Tibial nerve (tissue), 4 donors: ENCODE measurements at regions not wholly inside any gene's neighbourhood (a gene's known extent, or its start where the extent isn't known, plus 50 kb on each side); places are given as distances from the start of the nearest gene placed in this dataset.
"Not testable (repeated sequence)": the region's sequence is repeated elsewhere in the genome, so short reads cannot be mapped to it uniquely, and the experiment has no call there.

Experiments
- DNase-seq, 2 donors: peaks; one replicate each; pipeline ENCODE4 v3.0.0-alpha.2; 2019; ENCODE audit warnings: low spot score in 2 of 2
- H3K27ac ChIP-seq, 4 donors: fragments of 200-600 bp; sonication (generic) in 3 of 4; one replicate each; pipeline ENCODE4 v1.5.1; 2017 to 2019; ENCODE audit warnings: mild to moderate bottlenecking in 1 of 4
- H3K27me3 ChIP-seq, 2 donors: fragments of 200-600 bp; sonication (generic) in 1 of 2; one replicate each; pipeline versions ENCODE4 v1.5.1 to v1.6.0; 2017 to 2019
- H3K36me3 ChIP-seq, 3 donors: fragments of 200-600 bp; sonication (generic); one replicate each; pipeline ENCODE4 v1.5.1; 2018 to 2019
- H3K4me1 ChIP-seq, 4 donors: fragments of 200-600 bp; sonication (generic) in 3 of 4; one replicate each; pipeline ENCODE4 v1.5.1; 2017 to 2019
- H3K4me3 ChIP-seq, 4 donors: fragments of 200-600 bp; sonication (generic) in 3 of 4; one replicate each; pipeline ENCODE4 v1.5.1; 2017 to 2019; ENCODE audit warnings: mild to moderate bottlenecking in 1 of 4, moderate library complexity in 1 of 4
- H3K9me3 ChIP-seq, 4 donors: fragments of 200-600 bp; sonication (generic) in 3 of 4; one replicate each; pipeline ENCODE4 v1.5.1; 2017 to 2019
- EP300 ChIP-seq, 2 donors: sonication (generic); formaldehyde crosslinking; IDR thresholded peaks; one replicate each; pipeline ENCODE4 v1.6.1; 2017; ENCODE audit warnings: antibody characterized with exemption in 2 of 2, mild to moderate bottlenecking in 1 of 2
- POLR2A ChIP-seq, 2 donors: fragments of 450-650 bp; IDR thresholded peaks; one replicate each; pipeline ENCODE4 v1.6.1; 2017; ENCODE audit warnings: antibody characterized with exemption in 2 of 2, mild to moderate bottlenecking in 2 of 2, moderate library complexity in 2 of 2
- WGBS, 2 donors: methylation state at CpG; one replicate each; pipeline ENCODE4 v1.1.5; 2018; 5-methylcytosine and 5-hydroxymethylcytosine counted together
- TF ChIP-seq, protein P1 (sequence below), 5 experiments: fragments of 200-600 bp in 3 of 5; fragments of 450-650 bp in 2 of 5; sonication (generic) in 3 of 5; IDR thresholded peaks; one replicate each; pipeline ENCODE4 v1.5.1; 2016 to 2019; ENCODE audit warnings: antibody characterized with exemption in 5 of 5, mild to moderate bottlenecking in 3 of 5, moderate library complexity in 2 of 5

DNA sequence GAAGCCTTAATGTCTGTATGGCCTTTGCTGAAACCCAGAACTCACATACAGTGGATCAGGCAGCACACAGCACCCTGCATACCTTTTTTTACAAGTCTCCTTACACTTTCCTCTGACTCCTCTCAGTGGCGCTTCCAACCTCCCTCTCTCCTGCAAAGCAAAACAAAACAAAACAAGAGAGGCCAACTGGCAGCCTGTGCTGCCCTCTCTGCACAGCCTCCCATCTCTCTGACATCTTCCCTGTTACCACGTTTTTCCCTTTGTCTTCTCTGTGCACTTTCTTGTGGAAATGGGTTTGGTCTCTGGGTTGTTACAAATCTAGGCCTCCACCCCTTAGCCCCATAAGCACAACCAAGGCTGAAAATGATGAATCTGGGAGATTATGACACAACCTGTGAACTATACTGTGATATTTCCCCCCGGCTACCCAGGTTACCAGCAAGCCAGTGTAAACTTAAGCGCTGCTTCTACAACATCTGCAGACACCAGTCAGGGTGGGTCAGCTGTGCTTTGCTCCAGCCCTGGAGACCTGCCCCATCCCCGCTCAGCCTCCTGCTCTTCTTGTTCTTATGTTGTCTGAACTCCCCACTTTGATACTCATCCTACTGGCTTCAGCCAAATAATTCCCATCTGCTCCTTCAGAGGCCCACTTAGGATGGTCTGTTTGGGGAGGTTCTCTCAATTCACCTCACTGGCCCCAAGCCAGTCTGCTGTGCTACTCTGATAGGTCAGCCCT is 54.9 kb upstream of the FMOD start:
- H3K27me3 ChIP-seq = no peaks in the 10 kb centered on the region
- peak overlapping the region in 3 of 4 donors; percentile 69 to 96 (median 90) for H3K27ac ChIP-seq
- H3K4me3 ChIP-seq = no peak overlapping the region
- no peaks in the 10 kb centered on the region for H3K9me3 ChIP-seq
- no peak for DNase-seq
- peaks cover 0 to 81% (median 47%) of the 10 kb centered on the region in 4 donors for H3K4me1 ChIP-seq
- WGBS, 2 donors = 70 to 71% methylated on average over 5 of the region's 5 CpGs
- no peak for TF ChIP-seq EP300 (IDR thresholded peaks at IDR 0.05)
- TF ChIP-seq POLR2A (IDR thresholded peaks at IDR 0.05) = no peak
- TF ChIP-seq, protein P1, sequence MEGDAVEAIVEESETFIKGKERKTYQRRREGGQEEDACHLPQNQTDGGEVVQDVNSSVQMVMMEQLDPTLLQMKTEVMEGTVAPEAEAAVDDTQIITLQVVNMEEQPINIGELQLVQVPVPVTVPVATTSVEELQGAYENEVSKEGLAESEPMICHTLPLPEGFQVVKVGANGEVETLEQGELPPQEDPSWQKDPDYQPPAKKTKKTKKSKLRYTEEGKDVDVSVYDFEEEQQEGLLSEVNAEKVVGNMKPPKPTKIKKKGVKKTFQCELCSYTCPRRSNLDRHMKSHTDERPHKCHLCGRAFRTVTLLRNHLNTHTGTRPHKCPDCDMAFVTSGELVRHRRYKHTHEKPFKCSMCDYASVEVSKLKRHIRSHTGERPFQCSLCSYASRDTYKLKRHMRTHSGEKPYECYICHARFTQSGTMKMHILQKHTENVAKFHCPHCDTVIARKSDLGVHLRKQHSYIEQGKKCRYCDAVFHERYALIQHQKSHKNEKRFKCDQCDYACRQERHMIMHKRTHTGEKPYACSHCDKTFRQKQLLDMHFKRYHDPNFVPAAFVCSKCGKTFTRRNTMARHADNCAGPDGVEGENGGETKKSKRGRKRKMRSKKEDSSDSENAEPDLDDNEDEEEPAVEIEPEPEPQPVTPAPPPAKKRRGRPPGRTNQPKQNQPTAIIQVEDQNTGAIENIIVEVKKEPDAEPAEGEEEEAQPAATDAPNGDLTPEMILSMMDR (IDR thresholded peaks at IDR 0.05) = no peak
- H3K36me3 ChIP-seq = no peaks in the 10 kb centered on the region

DNA sequence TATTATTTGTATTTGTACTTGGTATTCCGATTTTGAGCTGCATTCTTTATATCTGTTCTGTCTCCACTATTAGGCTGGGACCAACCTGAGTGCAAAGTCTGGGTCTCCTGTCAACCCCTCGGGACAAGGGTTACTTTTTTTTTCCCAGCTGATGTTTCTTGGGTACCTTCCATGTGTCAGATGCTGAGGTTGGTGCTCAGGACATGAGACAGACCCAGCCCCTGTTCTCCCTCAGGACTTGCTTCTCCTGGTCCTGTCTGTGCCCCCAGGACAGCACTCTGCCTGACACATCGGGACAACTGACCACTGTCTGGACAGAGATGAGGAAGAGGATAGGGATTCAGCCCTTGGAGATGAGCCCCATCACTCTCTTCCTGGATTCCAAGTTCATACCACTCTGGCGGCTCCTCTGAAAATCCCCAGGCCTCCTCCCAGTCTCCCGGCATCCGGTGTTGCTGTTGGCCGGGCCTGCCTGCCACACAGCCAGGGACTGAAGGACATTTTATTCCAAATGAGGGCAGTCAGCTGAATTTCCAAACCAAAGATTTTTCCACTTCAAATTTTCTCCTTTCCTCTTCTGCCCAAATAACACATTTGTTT is 55.6 kb upstream of the FMOD start:
- H3K27me3 ChIP-seq = no peaks in the 10 kb centered on the region
- H3K4me3 ChIP-seq = no peak overlapping the region
- DNase-seq = peak; percentile 65 to 66
- no peaks in the 10 kb centered on the region for H3K9me3 ChIP-seq
- H3K4me1 ChIP-seq = peaks cover 0 to 74% (median 45%) of the 10 kb centered on the region in 4 donors
- no peaks in the 10 kb centered on the region for H3K36me3 ChIP-seq
- TF ChIP-seq, protein P1 (IDR thresholded peaks at IDR 0.05) = no peak
- peak; percentile 32 to 63 for TF ChIP-seq EP300 (IDR thresholded peaks at IDR 0.05)
- WGBS, 2 donors = 52 to 56% methylated on average over 7 of the region's 7 CpGs
- peak overlapping the region; percentile 57 to 96 (median 80) for H3K27ac ChIP-seq

DNA sequence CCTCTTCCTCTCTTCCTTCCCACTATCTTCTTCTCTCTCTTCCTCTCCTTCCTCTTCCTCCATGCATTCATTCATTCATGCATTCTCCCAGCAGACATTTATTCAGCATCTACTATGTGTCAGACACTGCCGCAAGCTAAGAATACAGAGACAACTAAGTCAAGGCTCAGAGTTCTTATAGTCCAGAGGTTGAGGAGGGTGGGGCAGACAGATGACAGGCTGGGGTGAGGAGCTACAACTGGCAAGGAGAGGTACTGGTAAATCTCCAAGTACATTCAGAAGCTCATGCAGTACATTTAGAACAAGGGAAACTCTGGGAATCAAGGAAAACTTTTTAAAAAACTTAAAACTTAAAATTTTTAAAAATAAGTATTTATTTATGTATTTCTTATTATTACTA is 56.4 kb upstream of the FMOD start:
- no peak overlapping the region for H3K4me3 ChIP-seq
- H3K9me3 ChIP-seq = no peaks in the 10 kb centered on the region
- no peak for DNase-seq
- H3K4me1 ChIP-seq = peaks cover 0 to 67% (median 39%) of the 10 kb centered on the region in 4 donors
- 84 to 90% methylated on average over 1 of the region's 1 CpG for WGBS, 2 donors
- H3K36me3 ChIP-seq = no peaks in the 10 kb centered on the region
- TF ChIP-seq, protein P1 (IDR thresholded peaks at IDR 0.05) = no peak
- TF ChIP-seq POLR2A (IDR thresholded peaks at IDR 0.05) = no peak
- TF ChIP-seq EP300 (IDR thresholded peaks at IDR 0.05) = no peak
- peak overlapping the region; percentile 57 to 96 (median 80) for H3K27ac ChIP-seq
- no peaks in the 10 kb centered on the region for H3K27me3 ChIP-seq

DNA sequence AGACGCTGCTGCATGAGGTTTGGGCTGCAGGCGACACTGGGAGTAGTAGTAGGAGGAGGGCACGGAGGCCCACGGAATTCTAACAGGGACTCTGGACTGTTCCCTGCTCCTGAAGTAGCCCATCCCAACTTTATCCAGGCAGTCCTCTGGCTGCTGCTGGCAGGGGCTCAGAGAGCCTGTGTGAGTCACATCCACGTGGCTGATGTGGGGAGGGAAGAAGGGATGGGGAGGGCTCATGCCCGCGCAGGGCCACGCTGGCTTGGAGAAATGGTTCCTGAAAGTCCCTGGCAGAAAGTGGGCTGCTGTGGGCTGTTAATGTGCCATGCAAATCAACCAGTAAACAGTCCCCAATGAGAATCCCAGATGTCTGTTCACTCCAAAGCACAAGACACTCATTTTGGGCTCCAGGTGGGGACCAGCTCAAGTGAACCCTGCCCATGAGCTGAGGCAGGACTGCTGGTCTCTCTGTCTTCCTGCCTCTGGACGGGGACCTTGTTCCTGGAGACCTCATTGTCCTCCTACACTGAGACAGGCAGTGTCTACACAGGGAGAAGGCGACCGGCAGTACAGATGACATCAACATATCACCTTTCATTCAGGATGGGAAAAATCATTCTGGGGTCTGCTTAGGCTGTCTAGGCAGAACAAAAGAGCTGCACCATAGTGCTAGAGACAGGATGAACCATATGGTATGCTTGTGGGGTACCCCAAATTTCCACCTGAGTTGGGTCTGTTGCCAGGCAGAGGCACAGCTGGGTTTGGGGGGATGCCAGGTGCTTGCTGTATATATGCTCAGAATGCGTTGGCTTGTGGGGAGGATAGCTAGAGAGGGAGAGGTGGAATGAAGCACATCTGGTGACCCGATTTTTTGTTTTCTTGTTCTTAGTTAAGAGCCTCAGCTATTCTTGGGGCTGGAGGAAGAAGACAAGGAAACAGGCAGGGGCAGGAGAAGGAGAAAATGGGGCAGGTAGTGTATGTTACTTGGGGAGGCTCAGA is 57.9 kb upstream of the FMOD start:
- WGBS, 2 donors = 46 to 54% methylated on average over 12 to 13 of the region's 13 CpGs
- no peaks in the 10 kb centered on the region for H3K9me3 ChIP-seq
- DNase-seq = peak; percentile 76 to 88
- peaks cover 0 to 52% (median 33%) of the 10 kb centered on the region in 4 donors for H3K4me1 ChIP-seq
- no peak for TF ChIP-seq POLR2A (IDR thresholded peaks at IDR 0.05)
- peak; percentile 55 to 84 for TF ChIP-seq EP300 (IDR thresholded peaks at IDR 0.05)
- no peak overlapping the region for H3K4me3 ChIP-seq
- H3K27me3 ChIP-seq = no peaks in the 10 kb centered on the region
- no peaks in the 10 kb centered on the region for H3K36me3 ChIP-seq
- H3K27ac ChIP-seq = peak overlapping the region; percentile 17 to 96 (median 80)

DNA sequence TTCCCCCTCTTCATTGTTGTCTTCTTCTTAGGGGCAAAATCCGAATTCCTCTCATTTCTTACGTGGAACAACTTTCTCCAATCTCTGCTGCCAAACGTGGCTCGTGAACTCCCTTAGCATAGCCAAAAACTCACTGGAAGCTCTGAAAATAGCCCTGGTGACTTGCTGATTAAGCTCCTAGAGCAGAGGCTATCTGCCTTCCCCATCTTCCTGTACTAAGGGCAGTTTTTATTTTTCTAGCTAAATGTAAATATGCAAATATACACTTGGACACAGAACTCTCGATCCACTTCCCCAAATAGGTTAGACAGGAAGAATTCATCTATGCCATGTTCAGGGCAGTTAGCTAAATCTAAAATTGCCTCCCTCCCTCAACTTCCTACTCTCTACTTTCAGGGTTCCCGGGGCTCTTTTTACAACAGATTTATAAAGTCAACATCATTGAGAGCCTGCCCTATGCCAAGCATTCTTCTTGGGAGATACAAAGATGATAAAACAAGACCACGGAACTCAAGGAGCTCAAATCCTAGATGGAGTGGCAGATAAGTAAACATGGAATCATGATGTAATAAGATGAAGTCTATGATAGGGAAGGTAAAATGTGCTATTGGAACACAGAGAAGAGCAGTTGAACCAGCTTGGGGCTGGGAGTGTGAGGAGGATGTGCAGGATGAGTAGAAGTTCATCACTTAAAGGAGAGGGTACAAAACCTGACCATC is 59.4 kb upstream of the FMOD start:
- no peaks in the 10 kb centered on the region for H3K27me3 ChIP-seq
- peaks cover 0 to 51% (median 32%) of the 10 kb centered on the region in 4 donors for H3K4me1 ChIP-seq
- 47 to 50% methylated on average over 7 of the region's 7 CpGs for WGBS, 2 donors
- no peaks in the 10 kb centered on the region for H3K36me3 ChIP-seq
- H3K27ac ChIP-seq = peak overlapping the region in 2 of 4 donors; percentile 90 to 96
- no peaks in the 10 kb centered on the region for H3K9me3 ChIP-seq
- DNase-seq = peak in 1 of 2 donors; percentile 34
- TF ChIP-seq EP300 (IDR thresholded peaks at IDR 0.05) = peak in 1 of 2 donors; percentile 19
- no peak for TF ChIP-seq POLR2A (IDR thresholded peaks at IDR 0.05)
- no peak overlapping the region for H3K4me3 ChIP-seq

DNA sequence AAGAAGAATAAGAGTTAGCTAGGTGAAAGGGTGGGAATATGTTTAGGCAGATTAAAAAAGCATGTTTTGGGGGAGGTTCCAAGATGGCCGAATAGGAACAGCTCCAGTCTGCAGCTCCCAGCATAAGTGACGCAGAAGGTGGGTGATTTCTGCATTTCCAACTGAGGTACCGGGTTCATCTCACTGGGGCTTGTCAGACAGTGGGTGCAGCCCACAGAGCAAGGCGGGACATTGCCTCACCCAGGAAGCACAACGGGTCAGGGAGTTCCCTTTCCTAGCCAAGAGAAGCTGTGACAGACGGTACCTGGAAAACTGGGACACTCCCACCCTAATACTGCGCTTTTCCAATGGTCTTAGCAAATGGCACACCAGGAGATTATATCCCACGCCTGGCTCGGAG is 60.5 kb upstream of the FMOD start:
- not testable (repeated sequence) for H3K27ac ChIP-seq, H3K36me3 ChIP-seq, H3K4me3 ChIP-seq, DNase-seq, H3K9me3 ChIP-seq, H3K27me3 ChIP-seq
- 92% methylated on average over 7 to 9 of the region's 9 CpGs for WGBS, 2 donors
- H3K4me1 ChIP-seq = peaks cover 0 to 41% (median 29%) of the 10 kb centered on the region in 4 donors
